ENCODE measurements at regions not wholly inside any gene's neighbourhood (a gene's known extent, or its start where the extent isn't known, plus 50 kb on each side); places are given as distances from the start of the nearest gene placed in this dataset.

DNA sequence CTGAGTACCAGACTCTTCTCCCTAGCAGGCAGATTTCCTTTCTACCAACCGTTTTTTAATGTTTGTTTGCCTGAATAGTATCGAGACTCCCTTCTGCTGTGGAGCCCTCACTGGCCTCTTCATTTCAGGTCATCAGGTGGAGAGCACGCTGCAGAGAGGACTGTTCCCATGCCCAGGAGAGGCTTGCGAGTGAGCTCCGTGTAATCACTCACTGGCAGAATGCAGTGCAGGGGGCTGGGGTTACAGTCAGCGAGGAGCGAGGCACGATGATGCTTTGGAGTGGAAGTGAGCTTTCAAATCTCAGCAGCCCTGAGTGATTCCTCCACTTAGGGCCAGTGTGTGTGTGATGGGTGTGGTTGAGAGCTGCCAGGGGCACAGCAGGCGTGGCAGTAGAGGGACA is 385.2 kb downstream of the SHQ1 start:
- WGBS, 2 donors (ENCODE audit: low coverage in 1 of 2), result 81% methylated on average over 8 to 9 of the region's 9 CpGs
- Histone ChIP-seq H3K9me3 (no peaks in the 10 kb centered on the region), H3K4me3 (no peak overlapping the region), H3K27ac (no peak overlapping the region), H3K4me1 (peaks cover 0 to 6% (median 3%) of the 10 kb centered on the region in 4 donors), H3K36me3 (no peaks in the 10 kb centered on the region), H3K27me3 (no peaks in the 10 kb centered on the region)
- no peak for DNase-seq
- in situ Hi-C loops (cut with MboI; ENCODE audit: low pct_ligation_motif_present in 1 of 4, low pct_unique_long_range_greater_than_20kb in 1 of 4, low sequenced_read_pairs in 3 of 4), result no loop called here
- TF ChIP-seq EP300 (IDR thresholded peaks at IDR 0.05; ENCODE audit: low read depth) (no peak), POLR2AphosphoS5 (IDR thresholded peaks at IDR 0.05) (no peak), POLR2A (IDR thresholded peaks at IDR 0.05) (no peak)
- TF ChIP-seq, protein P1, sequence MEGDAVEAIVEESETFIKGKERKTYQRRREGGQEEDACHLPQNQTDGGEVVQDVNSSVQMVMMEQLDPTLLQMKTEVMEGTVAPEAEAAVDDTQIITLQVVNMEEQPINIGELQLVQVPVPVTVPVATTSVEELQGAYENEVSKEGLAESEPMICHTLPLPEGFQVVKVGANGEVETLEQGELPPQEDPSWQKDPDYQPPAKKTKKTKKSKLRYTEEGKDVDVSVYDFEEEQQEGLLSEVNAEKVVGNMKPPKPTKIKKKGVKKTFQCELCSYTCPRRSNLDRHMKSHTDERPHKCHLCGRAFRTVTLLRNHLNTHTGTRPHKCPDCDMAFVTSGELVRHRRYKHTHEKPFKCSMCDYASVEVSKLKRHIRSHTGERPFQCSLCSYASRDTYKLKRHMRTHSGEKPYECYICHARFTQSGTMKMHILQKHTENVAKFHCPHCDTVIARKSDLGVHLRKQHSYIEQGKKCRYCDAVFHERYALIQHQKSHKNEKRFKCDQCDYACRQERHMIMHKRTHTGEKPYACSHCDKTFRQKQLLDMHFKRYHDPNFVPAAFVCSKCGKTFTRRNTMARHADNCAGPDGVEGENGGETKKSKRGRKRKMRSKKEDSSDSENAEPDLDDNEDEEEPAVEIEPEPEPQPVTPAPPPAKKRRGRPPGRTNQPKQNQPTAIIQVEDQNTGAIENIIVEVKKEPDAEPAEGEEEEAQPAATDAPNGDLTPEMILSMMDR (IDR thresholded peaks at IDR 0.05), result no peak
- intact Hi-C loops (cut with DNase I; ENCODE audit: low total_unique reads), result no loop called here

DNA sequence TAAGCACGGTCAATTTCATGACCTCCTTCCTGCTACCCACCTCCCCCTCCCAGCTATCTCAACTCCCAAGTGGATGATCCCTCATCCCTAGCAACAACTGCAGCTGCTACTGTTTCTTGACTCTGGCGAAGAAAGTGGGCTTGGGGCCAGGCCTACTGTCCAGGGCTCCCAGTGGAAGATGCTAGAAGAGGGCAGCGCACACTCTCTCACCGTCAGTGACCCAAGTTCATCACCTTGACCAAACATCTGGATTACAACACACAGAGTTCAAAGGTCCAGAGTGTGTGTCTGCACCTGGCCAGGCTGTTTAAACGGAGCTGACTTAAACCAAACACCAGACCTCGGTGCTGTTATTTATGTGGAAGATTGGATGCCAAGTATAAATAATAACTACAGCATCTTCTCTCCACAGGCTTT is 385.6 kb downstream of the SHQ1 start:
- no peaks in the 10 kb centered on the region for H3K36me3 ChIP-seq
- peaks cover 0 to 8% (median 3%) of the 10 kb centered on the region in 4 donors for H3K4me1 ChIP-seq
- H3K27me3 ChIP-seq, result no peaks in the 10 kb centered on the region
- intact Hi-C loops (cut with DNase I; ENCODE audit: low total_unique reads) (no loop called here), in situ Hi-C loops (cut with MboI; ENCODE audit: low pct_ligation_motif_present in 1 of 4, low pct_unique_long_range_greater_than_20kb in 1 of 4, low sequenced_read_pairs in 3 of 4) (no loop called here)
- 62% methylated on average over 6 of the region's 6 CpGs; no CpG with 5 or more reads in 1 of the 2 donors for WGBS, 2 donors (ENCODE audit: low coverage in 1 of 2)
- DNase-seq, result no peak
- TF ChIP-seq EP300 (IDR thresholded peaks at IDR 0.05; ENCODE audit: low read depth), result no peak
- no peak for TF ChIP-seq POLR2AphosphoS5 (IDR thresholded peaks at IDR 0.05)
- no peak for TF ChIP-seq POLR2A (IDR thresholded peaks at IDR 0.05)
- TF ChIP-seq, protein P1 (IDR thresholded peaks at IDR 0.05), result no peak
- no peak overlapping the region for H3K27ac ChIP-seq
- no peaks in the 10 kb centered on the region for H3K9me3 ChIP-seq
- H3K4me3 ChIP-seq, result no peak overlapping the region

DNA sequence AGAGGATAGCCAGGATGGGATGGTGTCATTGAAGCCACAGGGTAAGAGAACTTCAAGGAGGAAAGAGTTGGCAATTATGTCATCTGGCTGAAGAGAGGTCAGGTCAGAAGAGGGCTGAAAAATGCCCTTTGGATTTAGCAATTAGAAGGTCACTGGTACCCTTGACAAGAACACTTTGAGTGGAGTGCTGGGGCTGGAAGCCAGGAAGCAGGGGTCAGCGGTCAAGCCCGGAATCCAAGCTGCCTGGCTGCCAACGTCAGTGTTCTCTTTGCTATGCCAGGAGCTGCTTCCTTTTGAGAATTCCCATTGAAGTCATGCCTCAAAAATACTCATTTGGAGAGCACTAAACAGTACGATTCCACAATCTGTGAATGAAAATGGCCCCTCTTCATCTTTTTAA is 386.5 kb downstream of the SHQ1 start:
- in situ Hi-C loops (cut with MboI; ENCODE audit: low pct_ligation_motif_present in 1 of 4, low pct_unique_long_range_greater_than_20kb in 1 of 4, low sequenced_read_pairs in 3 of 4), result no loop called here
- H3K4me3 ChIP-seq, result no peak overlapping the region
- intact Hi-C loops (cut with DNase I; ENCODE audit: low total_unique reads), result no loop called here
- H3K27ac ChIP-seq, result no peak overlapping the region
- H3K36me3 ChIP-seq, result no peaks in the 10 kb centered on the region
- TF ChIP-seq POLR2AphosphoS5 (IDR thresholded peaks at IDR 0.05) (no peak), EP300 (IDR thresholded peaks at IDR 0.05; ENCODE audit: low read depth) (no peak), POLR2A (IDR thresholded peaks at IDR 0.05) (no peak)
- TF ChIP-seq, protein P1 (IDR thresholded peaks at IDR 0.05), result no peak
- DNase-seq, result no peak
- H3K4me1 ChIP-seq, result peaks cover 0 to 8% (median 3%) of the 10 kb centered on the region in 4 donors
- 50 to 66% methylated on average over 4 of the region's 4 CpGs for WGBS, 2 donors (ENCODE audit: low coverage in 1 of 2)
- H3K9me3 ChIP-seq, result no peaks in the 10 kb centered on the region
- H3K27me3 ChIP-seq, result no peaks in the 10 kb centered on the region

DNA sequence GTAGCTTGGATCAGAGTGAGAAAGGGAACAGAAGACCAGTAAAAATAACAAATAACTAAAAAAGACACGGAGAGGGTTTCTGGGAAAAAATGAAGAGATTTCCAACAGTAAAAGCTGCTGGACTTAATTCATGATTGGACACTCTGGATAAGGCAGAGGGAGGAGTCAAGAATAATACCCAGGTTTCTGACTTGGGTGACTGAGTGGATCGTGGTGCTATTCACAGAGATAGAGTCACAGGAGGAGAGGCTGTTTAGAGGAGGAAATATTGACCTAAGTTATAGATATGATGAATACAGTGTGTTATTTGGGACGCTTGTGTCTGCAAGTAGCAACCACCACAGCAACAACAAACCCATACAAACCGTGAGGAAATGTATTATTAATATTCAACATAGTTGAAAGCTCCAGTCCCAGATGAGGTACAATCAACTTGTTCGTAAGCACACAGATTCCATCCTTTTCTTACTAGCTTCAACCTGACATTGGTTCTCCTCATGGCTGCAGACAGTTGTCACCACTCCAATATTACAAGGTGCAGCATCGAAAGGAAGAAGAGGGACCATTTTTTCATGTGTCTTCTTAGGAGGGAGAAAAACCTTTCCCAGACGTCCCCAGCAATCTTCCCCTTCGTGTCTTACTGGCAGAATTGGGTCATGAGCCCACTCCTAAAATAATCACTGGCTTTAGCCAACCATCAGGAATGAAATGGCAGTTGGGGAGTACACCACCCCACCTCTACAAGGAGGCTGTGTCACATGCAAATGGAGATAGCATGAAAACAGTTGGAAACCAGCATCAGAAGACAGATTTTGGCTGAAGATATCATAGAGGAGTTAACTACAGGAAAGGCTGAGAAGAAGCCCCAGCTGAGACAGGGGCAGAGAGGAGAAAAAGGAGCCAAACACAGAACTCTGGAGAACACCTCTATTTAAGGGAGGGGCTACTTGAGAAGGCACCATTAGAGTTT is 387.8 kb downstream of the SHQ1 start:
- WGBS, 2 donors (ENCODE audit: low coverage in 1 of 2), result 84 to 88% methylated on average over 5 to 8 of the region's 8 CpGs
- intact Hi-C loops (cut with DNase I; ENCODE audit: low total_unique reads), result no loop called here
- DNase-seq, result no peak
- H3K4me1 ChIP-seq, result peaks cover 0 to 8% (median 3%) of the 10 kb centered on the region in 4 donors
- in situ Hi-C loops (cut with MboI; ENCODE audit: low pct_ligation_motif_present in 1 of 4, low pct_unique_long_range_greater_than_20kb in 1 of 4, low sequenced_read_pairs in 3 of 4), result no loop called here
- TF ChIP-seq EP300 (IDR thresholded peaks at IDR 0.05; ENCODE audit: low read depth), result no peak
- no peak overlapping the region for H3K4me3 ChIP-seq
- no peaks in the 10 kb centered on the region for H3K27me3 ChIP-seq
- H3K36me3 ChIP-seq, result no peaks in the 10 kb centered on the region
- no peaks in the 10 kb centered on the region for H3K9me3 ChIP-seq
- H3K27ac ChIP-seq, result no peak overlapping the region

All from transverse colon (tissue), 4 donors.